ELR (cell line): ENCODE measurements at regions not wholly inside any gene's neighbourhood (a gene's known extent, or its start where the extent isn't known, plus 50 kb on each side); places are given as distances from the start of the nearest gene placed in this dataset.
"Not testable (repeated sequence)": the region's sequence is repeated elsewhere in the genome, so short reads cannot be mapped to it uniquely, and the experiment has no call there.

ENCODE experiments used
- DNase-seq: peaks from one replicate; pipeline ENCODE4 v3.0.0-alpha.2; 2015; ENCODE audit warnings: low read depth

- no peak for DNase-seq
Observed at GRCh38 chr9:117775591-117775990, 71.4 kb downstream of the TLR4 start.

GRCh38 chr9:117777823-117778222 is 73.6 kb downstream of the TLR4 start:
- DNase-seq = no peak

- no peak for DNase-seq
Observed at GRCh38 chr9:117779760-117780159, 75.6 kb downstream of the TLR4 start.

- peak; percentile 32 for DNase-seq
Observed at GRCh38 chr9:117782931-117783788, 79.0 kb downstream of the TLR4 start.

- DNase-seq = no peak
Observed at GRCh38 chr9:117783828-117784227, 79.6 kb downstream of the TLR4 start.

GRCh38 chr9:117784996-117785395 is 80.8 kb downstream of the TLR4 start:
- no peak for DNase-seq

GRCh38 chr9:117787746-117788145 is 83.5 kb downstream of the TLR4 start:
- DNase-seq = no peak

- DNase-seq = no peak
Observed at GRCh38 chr9:117795271-117795670, 91.1 kb downstream of the TLR4 start.

GRCh38 chr9:117796681-117797080 is 92.5 kb downstream of the TLR4 start:
- DNase-seq = no peak

GRCh38 chr9:117800389-117800788 is 96.2 kb downstream of the TLR4 start:
- no peak for DNase-seq

GRCh38 chr9:117809751-117810150 is 105.5 kb downstream of the TLR4 start:
- DNase-seq = no peak

GRCh38 chr9:117815315-117815714 is 111.1 kb downstream of the TLR4 start:
- DNase-seq = no peak

- DNase-seq = no peak
Observed at GRCh38 chr9:117815948-117816347, 111.7 kb downstream of the TLR4 start.

- no peak for DNase-seq
Observed at GRCh38 chr9:117821954-117822353, 117.8 kb downstream of the TLR4 start.

- no peak for DNase-seq
Observed at GRCh38 chr9:117823576-117823975, 119.4 kb downstream of the TLR4 start.

- DNase-seq = no peak
Observed at GRCh38 chr9:117825609-117826347, 121.6 kb downstream of the TLR4 start.

GRCh38 chr9:117826837-117827236 is 122.6 kb downstream of the TLR4 start:
- DNase-seq = no peak

- DNase-seq = no peak
Observed at GRCh38 chr9:117827456-117827855, 123.3 kb downstream of the TLR4 start.

GRCh38 chr9:117828466-117828865 is 124.3 kb downstream of the TLR4 start:
- no peak for DNase-seq

GRCh38 chr9:117835798-117836197 is 131.6 kb downstream of the TLR4 start:
- no peak for DNase-seq

- no peak for DNase-seq
Observed at GRCh38 chr9:117839862-117840261, 135.7 kb downstream of the TLR4 start.

- DNase-seq = not testable (repeated sequence)
Observed at GRCh38 chr9:117851836-117852461, 147.7 kb downstream of the TLR4 start.

- DNase-seq = no peak
Observed at GRCh38 chr9:117858561-117858960, 154.4 kb downstream of the TLR4 start.
